Activated CD4-positive, alpha-beta T cell treated with anti-CD3 and anti-CD28 coated beads for 36 hours (primary cell): ENCODE measurements at regions not wholly inside any gene's neighbourhood (a gene's known extent, or its start where the extent isn't known, plus 50 kb on each side); places are given as distances from the start of the nearest gene placed in this dataset.

ENCODE experiments used
- ATAC-seq: fragments of 200-7000 bp; cut with Tn5 transposase; one replicate; pipeline ENCODE4 v1.10.0; 2021; ENCODE audit warnings: mild to moderate bottlenecking, moderate library complexity
- CTCF ChIA-PET: fragments of 350-600 bp; sonication (Branson Sonifier 250); formaldehyde crosslinking; loops from one replicate; lab custom pipeline; 2021; ENCODE audit warnings: antibody characterized with exemption; lab: Charles Lee
- POLR2A ChIA-PET: fragments of 350-600 bp; sonication (Branson Sonifier 250); formaldehyde crosslinking; loops from one replicate; lab custom pipeline; 2021; ENCODE audit warnings: antibody characterized with exemption, inconsistent platforms; lab: Charles Lee
- DNase-seq: peaks from one replicate; pipeline ENCODE4 v3.0.0-alpha.2; 2020
- H3K27ac Mint-ChIP-seq: one replicate; pipeline ENCODE4 v1.8.0; 2021; ENCODE audit warnings: mixed read lengths
- H3K27me3 Mint-ChIP-seq: one replicate; pipeline ENCODE4 v1.8.0; 2021; ENCODE audit warnings: mixed read lengths
- H3K36me3 Mint-ChIP-seq: one replicate; pipeline ENCODE4 v1.8.0; 2021; ENCODE audit warnings: low read depth, mixed read lengths
- H3K4me1 Mint-ChIP-seq: one replicate; pipeline ENCODE4 v1.8.0; 2021; ENCODE audit warnings: mixed read lengths
- H3K4me3 Mint-ChIP-seq: one replicate; pipeline ENCODE4 v1.8.0; 2021; ENCODE audit warnings: mild to moderate bottlenecking, moderate library complexity, mixed read lengths
- H3K9me3 Mint-ChIP-seq: one replicate; pipeline ENCODE4 v1.8.0; 2021; ENCODE audit warnings: low read depth, mixed read lengths
- intact Hi-C, 2 experiments: fragments of 100-400 bp; cut with DNase I in 1 of 2; cut with micrococcal nuclease in 1 of 2; formaldehyde crosslinking; loops; one replicate each; pipeline versions ENCODE4 v1.14.2 to v1.15.1; 2022 to 2024; cut with DNase I, micrococcal nuclease

DNA sequence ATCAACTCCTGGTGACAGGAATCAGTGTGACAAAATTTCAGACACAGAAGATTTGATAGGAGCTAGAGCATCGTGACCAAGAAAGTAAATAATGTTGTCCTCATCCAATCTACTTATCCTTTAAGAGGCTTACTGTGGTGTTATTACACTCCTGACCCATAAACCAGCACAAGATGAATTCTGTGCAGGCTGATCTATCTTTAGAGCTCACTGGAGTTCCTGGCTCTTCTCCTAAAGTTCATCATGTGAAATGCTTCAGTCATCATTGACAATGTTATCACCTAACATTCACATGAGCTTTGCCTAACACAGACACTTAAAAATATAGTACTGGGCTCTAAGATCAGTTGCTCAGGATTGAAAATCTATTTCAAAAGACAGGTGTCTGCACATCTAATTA is 271.0 kb upstream of the HSF2 start:
- intact Hi-C loops = no loop called here
- no peak for DNase-seq
- H3K9me3 Mint-ChIP-seq = no peaks in the 10 kb centered on the region
- ChIA-PET CTCF (no interaction called here), POLR2A (no interaction called here)
- no peaks in the 10 kb centered on the region for H3K27me3 Mint-ChIP-seq
- H3K27ac Mint-ChIP-seq = no peak overlapping the region
- no peak overlapping the region for H3K4me3 Mint-ChIP-seq
- H3K36me3 Mint-ChIP-seq = no peaks in the 10 kb centered on the region
- no peak for ATAC-seq
- no peaks in the 10 kb centered on the region for H3K4me1 Mint-ChIP-seq

- H3K36me3 Mint-ChIP-seq = no peaks in the 10 kb centered on the region
- CTCF ChIA-PET = no interaction called here
- ATAC-seq (no peak), DNase-seq (no peak)
- POLR2A ChIA-PET = no interaction called here
- no peak overlapping the region for H3K27ac Mint-ChIP-seq
- H3K27me3 Mint-ChIP-seq = no peaks in the 10 kb centered on the region
- no peaks in the 10 kb centered on the region for H3K9me3 Mint-ChIP-seq
- intact Hi-C loops = no loop called here
- H3K4me3 Mint-ChIP-seq = no peak overlapping the region
- no peaks in the 10 kb centered on the region for H3K4me1 Mint-ChIP-seq
These were observed 270.0 kb upstream of the HSF2 start for GRCh38 chr6:122129313-122130025.

- POLR2A ChIA-PET = no interaction called here
- Mint-ChIP-seq H3K36me3 (no peaks in the 10 kb centered on the region), H3K4me3 (no peak overlapping the region), H3K27me3 (no peaks in the 10 kb centered on the region), H3K9me3 (no peaks in the 10 kb centered on the region), H3K4me1 (no peaks in the 10 kb centered on the region), H3K27ac (no peak overlapping the region)
- DNase-seq (no peak), ATAC-seq (no peak)
- CTCF ChIA-PET = no interaction called here
- intact Hi-C loops = no loop called here
These were observed 269.5 kb upstream of the HSF2 start for GRCh38 chr6:122130026-122130348.

GRCh38 chr6:122130518-122130917 is 268.9 kb upstream of the HSF2 start:
- CTCF ChIA-PET = no interaction called here
- intact Hi-C loops = no loop called here
- Mint-ChIP-seq H3K27ac (no peak overlapping the region), H3K4me3 (no peak overlapping the region), H3K4me1 (no peaks in the 10 kb centered on the region), H3K9me3 (no peaks in the 10 kb centered on the region), H3K36me3 (no peaks in the 10 kb centered on the region), H3K27me3 (no peaks in the 10 kb centered on the region)
- no peak for ATAC-seq
- no peak for DNase-seq
- POLR2A ChIA-PET = no interaction called here

- Mint-ChIP-seq H3K4me3 (no peak overlapping the region), H3K9me3 (no peaks in the 10 kb centered on the region), H3K27me3 (no peaks in the 10 kb centered on the region), H3K36me3 (no peaks in the 10 kb centered on the region), H3K4me1 (no peaks in the 10 kb centered on the region), H3K27ac (no peak overlapping the region)
- intact Hi-C loops = no loop called here
- no peak for ATAC-seq
- CTCF ChIA-PET = no interaction called here
- POLR2A ChIA-PET = no interaction called here
- no peak for DNase-seq
These were observed 263.1 kb upstream of the HSF2 start for GRCh38 chr6:122136386-122136785.

DNA sequence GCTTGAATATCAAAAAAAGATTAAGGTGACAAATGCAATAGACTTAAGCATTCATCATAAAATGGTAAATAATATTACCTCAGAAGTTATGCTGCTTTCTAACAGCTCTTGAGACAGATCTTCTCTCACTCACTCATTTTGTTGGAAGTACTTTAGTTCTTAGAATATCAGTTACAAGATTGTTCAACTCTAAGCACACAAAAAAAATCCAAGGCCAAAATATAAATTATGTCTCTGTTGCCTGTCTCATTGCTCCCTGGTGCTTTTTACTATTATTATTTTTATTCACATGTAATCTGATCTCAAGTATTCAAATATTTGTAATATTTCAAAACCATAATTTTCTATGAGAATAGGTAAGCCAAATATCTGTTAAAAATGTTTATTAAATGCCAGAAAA is 259.4 kb upstream of the HSF2 start:
- intact Hi-C loops = loop anchor here in 1 of 2 experiments (5.0 kb wide), 1 partner anchor 878 kb away; no protein-coding TSS in a partner anchor
- Mint-ChIP-seq H3K9me3 (no peaks in the 10 kb centered on the region), H3K4me1 (no peaks in the 10 kb centered on the region), H3K36me3 (no peaks in the 10 kb centered on the region), H3K4me3 (no peak overlapping the region), H3K27me3 (no peaks in the 10 kb centered on the region), H3K27ac (no peak overlapping the region)
- ATAC-seq (no peak), DNase-seq (no peak)
- ChIA-PET POLR2A (no interaction called here), CTCF (no interaction called here)

- POLR2A ChIA-PET = no interaction called here
- no peak for ATAC-seq
- no peak for DNase-seq
These were observed 258.2 kb upstream of the HSF2 start for GRCh38 chr6:122141246-122141645.

GRCh38 chr6:122143813-122144601 is 255.4 kb upstream of the HSF2 start:
- no peak for DNase-seq
- Mint-ChIP-seq H3K27me3 (peaks cover 2% of the 10 kb centered on the region), H3K4me1 (no peaks in the 10 kb centered on the region), H3K4me3 (no peak overlapping the region), H3K9me3 (no peaks in the 10 kb centered on the region), H3K27ac (no peak overlapping the region), H3K36me3 (no peaks in the 10 kb centered on the region)
- no peak for ATAC-seq
- intact Hi-C loops = loop anchor here in 1 of 2 experiments (5.0 kb wide), 1 partner anchor 882 kb away; no protein-coding TSS in a partner anchor
- ChIA-PET POLR2A (no interaction called here), CTCF (interaction anchor here (0.7 kb wide), 1 partner anchor 10 kb away, joined by 3 read pairs; no protein-coding TSS in a partner anchor)

More at GRCh38 chr6:122141246-122141645, 258.2 kb upstream of the HSF2 start:
- intact Hi-C loops = loop anchor here in 1 of 2 experiments (5.0 kb wide), 1 partner anchor 879 kb away; no protein-coding TSS in a partner anchor
- H3K36me3 Mint-ChIP-seq = no peaks in the 10 kb centered on the region
- no peaks in the 10 kb centered on the region for H3K9me3 Mint-ChIP-seq
- CTCF ChIA-PET = no interaction called here
- H3K4me3 Mint-ChIP-seq = no peak overlapping the region
- H3K27ac Mint-ChIP-seq = no peak overlapping the region
- peaks cover 2% of the 10 kb centered on the region for H3K27me3 Mint-ChIP-seq
- H3K4me1 Mint-ChIP-seq = no peaks in the 10 kb centered on the region

DNA sequence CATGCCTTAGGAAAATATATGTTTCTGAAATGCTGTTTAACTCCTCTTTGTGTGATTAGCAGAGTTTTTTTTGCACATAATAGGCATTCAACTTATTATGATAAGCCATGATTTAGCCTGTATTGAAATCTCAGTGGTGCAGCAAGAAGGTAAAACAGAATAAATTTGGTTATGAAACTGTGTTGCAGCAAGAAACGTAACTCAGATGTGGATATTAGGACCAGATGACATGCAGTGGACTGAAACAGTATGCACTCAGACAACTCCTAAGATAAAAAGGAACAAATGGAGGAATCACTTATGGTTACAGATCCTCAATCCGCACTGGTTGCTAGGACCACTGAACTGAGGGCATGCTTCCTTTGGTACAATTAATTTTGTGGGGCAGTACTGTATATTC is 254.2 kb upstream of the HSF2 start:
- no peaks in the 10 kb centered on the region for H3K9me3 Mint-ChIP-seq
- POLR2A ChIA-PET = no interaction called here

GRCh38 chr6:122145741-122146240 is 253.7 kb upstream of the HSF2 start:
- H3K4me1 Mint-ChIP-seq = no peaks in the 10 kb centered on the region
- ChIA-PET CTCF (interaction anchor here (0.6 kb wide), 1 partner anchor 236 kb away, joined by 3 read pairs; no protein-coding TSS in a partner anchor), POLR2A (no interaction called here)
- no peak for DNase-seq
- H3K4me3 Mint-ChIP-seq = no peak overlapping the region
- peaks cover 2% of the 10 kb centered on the region for H3K27me3 Mint-ChIP-seq
- no peak for ATAC-seq
- no peak overlapping the region for H3K27ac Mint-ChIP-seq
- H3K36me3 Mint-ChIP-seq = no peaks in the 10 kb centered on the region
- intact Hi-C loops = no loop called here
- no peaks in the 10 kb centered on the region for H3K9me3 Mint-ChIP-seq

More for the DNA sequence above, 254.2 kb upstream of the HSF2 start:
- Mint-ChIP-seq H3K4me3 (no peak overlapping the region), H3K4me1 (no peaks in the 10 kb centered on the region), H3K27me3 (peaks cover 2% of the 10 kb centered on the region), H3K36me3 (no peaks in the 10 kb centered on the region), H3K27ac (no peak overlapping the region)
- intact Hi-C loops = no loop called here
- no peak for ATAC-seq
- DNase-seq = no peak
- CTCF ChIA-PET = no interaction called here

DNA sequence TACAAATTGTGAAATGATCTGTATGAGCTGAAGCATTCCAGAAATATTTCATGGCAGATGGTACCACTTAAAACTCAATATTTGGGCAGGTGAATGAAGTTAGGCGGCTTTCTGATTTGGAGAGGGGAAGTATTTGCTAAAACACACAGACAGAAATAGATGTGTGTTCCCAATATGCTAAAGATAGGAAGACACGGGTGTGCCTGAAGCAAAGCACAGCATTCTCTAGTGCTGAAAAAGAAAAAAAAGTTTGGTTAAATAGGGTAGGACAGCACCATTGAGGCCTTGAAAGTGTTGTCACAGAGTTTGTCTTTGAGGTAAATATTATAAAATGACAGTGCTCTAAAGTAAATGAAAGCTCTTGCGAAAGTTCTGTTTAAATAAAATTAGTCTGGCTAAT is 252.2 kb upstream of the HSF2 start:
- POLR2A ChIA-PET = no interaction called here
- CTCF ChIA-PET = no interaction called here

DNA sequence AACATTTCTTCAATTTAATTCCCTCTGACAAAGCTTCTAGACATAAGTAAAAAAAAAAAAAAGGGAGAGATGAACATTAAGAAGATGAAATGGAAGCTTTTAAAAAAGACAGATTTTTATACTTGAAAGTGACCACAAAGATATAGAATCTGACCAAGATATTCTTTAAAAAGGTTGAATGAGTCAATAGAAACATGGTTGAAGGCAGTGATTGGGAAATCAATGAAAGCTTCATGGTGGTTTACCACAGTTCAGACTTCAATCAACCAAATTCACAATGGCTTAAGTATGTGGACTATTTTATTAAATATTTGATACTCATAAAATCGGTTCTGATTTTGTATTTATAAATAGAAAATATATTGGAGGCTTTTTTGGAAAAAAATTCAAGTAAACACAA is 248.4 kb upstream of the HSF2 start:
- Mint-ChIP-seq H3K27ac (no peak overlapping the region), H3K4me3 (no peak overlapping the region), H3K27me3 (peaks cover 2% of the 10 kb centered on the region), H3K4me1 (no peaks in the 10 kb centered on the region), H3K9me3 (no peaks in the 10 kb centered on the region), H3K36me3 (no peaks in the 10 kb centered on the region)
- ChIA-PET CTCF (interaction anchor here (1.1 kb wide), 1 partner anchor 30 kb away, joined by 3 read pairs; no protein-coding TSS in a partner anchor), POLR2A (no interaction called here)
- ATAC-seq (no peak), DNase-seq (no peak)
- intact Hi-C loops = no loop called here

More for the DNA sequence above, 252.2 kb upstream of the HSF2 start:
- Mint-ChIP-seq H3K27ac (no peak overlapping the region), H3K9me3 (no peaks in the 10 kb centered on the region), H3K36me3 (no peaks in the 10 kb centered on the region), H3K4me1 (no peaks in the 10 kb centered on the region), H3K4me3 (no peak overlapping the region), H3K27me3 (peaks cover 2% of the 10 kb centered on the region)
- DNase-seq (no peak), ATAC-seq (no peak)
- intact Hi-C loops = no loop called here
